ENCODE measurements at regions not wholly inside any gene's neighbourhood (a gene's known extent, or its start where the extent isn't known, plus 50 kb on each side); places are given as distances from the start of the nearest gene placed in this dataset.

GRCh38 chr2:118613737-118614136 lies 233.7 kb downstream of the EN1 start:
- DNase-seq (ENCODE audit: low read depth, low spot score) = no peak
- no peak overlapping the region for H3K4me3 ChIP-seq (ENCODE audit: low read depth, low read length)
- TF ChIP-seq CTCF (IDR thresholded peaks at IDR 0.05; ENCODE audit: insufficient read depth, low read length, missing control alignments) = no peak
- ChIA-PET CTCF (interaction anchor here (1.2 kb wide), 1 partner anchor 59 kb away, joined by 4 read pairs; no protein-coding TSS in a partner anchor), POLR2A (no interaction called here)

- no peak for DNase-seq (ENCODE audit: low read depth, low spot score)
- ChIA-PET POLR2A (no interaction called here), CTCF (interaction anchor here (1.1 kb wide), 1 partner anchor 389 kb away, joined by 3 read pairs; no protein-coding TSS in a partner anchor)
- no peak overlapping the region for H3K4me3 ChIP-seq (ENCODE audit: low read depth, low read length)
- TF ChIP-seq CTCF (IDR thresholded peaks at IDR 0.05; ENCODE audit: insufficient read depth, low read length, missing control alignments) = no peak
These were observed 235.8 kb downstream of the EN1 start for GRCh38 chr2:118611691-118612090.

- POLR2A ChIA-PET = no interaction called here
- no peak for TF ChIP-seq CTCF (IDR thresholded peaks at IDR 0.05; ENCODE audit: insufficient read depth, low read length, missing control alignments)
- no peak overlapping the region for H3K4me3 ChIP-seq (ENCODE audit: low read depth, low read length)
- CTCF ChIA-PET = no interaction called here
- no peak for DNase-seq (ENCODE audit: low read depth, low spot score)
These were observed 238.3 kb downstream of the EN1 start for GRCh38 chr2:118609138-118609537.

GRCh38 chr2:118607641-118608040 lies 239.8 kb downstream of the EN1 start:
- ChIA-PET CTCF (interaction anchor here (0.8 to 1.0 kb wide), 2 partner anchors 18 to 248 kb away, joined by 3 to 4 read pairs; no protein-coding TSS in a partner anchor), POLR2A (interaction anchor here (0.7 kb wide), 1 partner anchor 241 kb away, joined by 3 read pairs; no protein-coding TSS in a partner anchor)
- no peak for TF ChIP-seq CTCF (IDR thresholded peaks at IDR 0.05; ENCODE audit: insufficient read depth, low read length, missing control alignments)
- no peak overlapping the region for H3K4me3 ChIP-seq (ENCODE audit: low read depth, low read length)
- DNase-seq (ENCODE audit: low read depth, low spot score) = no peak

- TF ChIP-seq CTCF (IDR thresholded peaks at IDR 0.05; ENCODE audit: insufficient read depth, low read length, missing control alignments) = no peak
- POLR2A ChIA-PET = no interaction called here
- CTCF ChIA-PET = interaction anchor here (0.9 kb wide), 1 partner anchor 11 kb away, joined by 3 read pairs; no protein-coding TSS in a partner anchor
- no peak for DNase-seq (ENCODE audit: low read depth, low spot score)
- no peak overlapping the region for H3K4me3 ChIP-seq (ENCODE audit: low read depth, low read length)
These were observed 242.6 kb downstream of the EN1 start for GRCh38 chr2:118604811-118605210.

- POLR2A ChIA-PET = no interaction called here
- no peak for TF ChIP-seq CTCF (IDR thresholded peaks at IDR 0.05; ENCODE audit: insufficient read depth, low read length, missing control alignments)
- no peak overlapping the region for H3K4me3 ChIP-seq (ENCODE audit: low read depth, low read length)
- DNase-seq (ENCODE audit: low read depth, low spot score) = no peak
- CTCF ChIA-PET = interaction anchor here (0.9 kb wide), 1 partner anchor 11 kb away, joined by 3 read pairs; no protein-coding TSS in a partner anchor
These were observed 243.1 kb downstream of the EN1 start for GRCh38 chr2:118604371-118604770.

All from AG04449 (cell line).